KOPT-K1 (cell line): ENCODE measurements at regions not wholly inside any gene's neighbourhood (a gene's known extent, or its start where the extent isn't known, plus 50 kb on each side); places are given as distances from the start of the nearest gene placed in this dataset.

ENCODE experiments used
- H3K27ac ChIP-seq: fragments of 200-600 bp; sonication (generic); 2 replicates; pipeline ENCODE4 v1.5.1; 2016; ENCODE audit warnings: antibody characterized with exemption, mild to moderate bottlenecking, low read depth, low read length; ENCODE audit not compliant: poor library complexity, severe bottlenecking
- H3K36me3 ChIP-seq: fragments of 200-600 bp; sonication (generic); 2 replicates; pipeline ENCODE4 v1.5.1; 2017; ENCODE audit warnings: antibody characterized with exemption, mild to moderate bottlenecking, low read length, moderate library complexity; ENCODE audit not compliant: insufficient read depth
- H3K9me3 ChIP-seq: fragments of 200-600 bp; sonication (generic); 2 replicates; pipeline ENCODE4 v1.5.1; 2017; ENCODE audit warnings: antibody characterized with exemption, low read length, mild to moderate bottlenecking; ENCODE audit not compliant: insufficient read depth, poor library complexity, severe bottlenecking

DNA sequence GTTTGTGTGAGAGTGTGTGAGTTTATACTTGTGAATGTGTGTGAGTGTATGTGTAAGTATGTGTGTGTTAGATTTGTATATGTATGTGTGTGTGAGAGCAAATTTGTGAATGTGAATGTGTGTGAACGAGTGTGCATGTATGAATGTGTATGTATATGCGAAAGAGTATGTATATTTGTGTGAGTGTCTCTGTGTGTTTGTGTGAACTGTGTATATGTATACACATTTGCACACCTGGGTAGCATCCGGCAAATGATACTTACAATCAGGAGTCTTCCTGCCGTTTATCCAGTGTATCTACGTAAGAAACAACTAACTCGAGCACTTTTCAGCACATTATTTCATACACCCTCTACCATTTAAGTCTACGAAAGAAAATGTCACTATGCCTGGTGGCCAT lies 487.4 kb downstream of the TNS3 start:
- Histone ChIP-seq H3K36me3 (no peaks in the 10 kb centered on the region), H3K27ac (no peak overlapping the region), H3K9me3 (no peaks in the 10 kb centered on the region)

DNA sequence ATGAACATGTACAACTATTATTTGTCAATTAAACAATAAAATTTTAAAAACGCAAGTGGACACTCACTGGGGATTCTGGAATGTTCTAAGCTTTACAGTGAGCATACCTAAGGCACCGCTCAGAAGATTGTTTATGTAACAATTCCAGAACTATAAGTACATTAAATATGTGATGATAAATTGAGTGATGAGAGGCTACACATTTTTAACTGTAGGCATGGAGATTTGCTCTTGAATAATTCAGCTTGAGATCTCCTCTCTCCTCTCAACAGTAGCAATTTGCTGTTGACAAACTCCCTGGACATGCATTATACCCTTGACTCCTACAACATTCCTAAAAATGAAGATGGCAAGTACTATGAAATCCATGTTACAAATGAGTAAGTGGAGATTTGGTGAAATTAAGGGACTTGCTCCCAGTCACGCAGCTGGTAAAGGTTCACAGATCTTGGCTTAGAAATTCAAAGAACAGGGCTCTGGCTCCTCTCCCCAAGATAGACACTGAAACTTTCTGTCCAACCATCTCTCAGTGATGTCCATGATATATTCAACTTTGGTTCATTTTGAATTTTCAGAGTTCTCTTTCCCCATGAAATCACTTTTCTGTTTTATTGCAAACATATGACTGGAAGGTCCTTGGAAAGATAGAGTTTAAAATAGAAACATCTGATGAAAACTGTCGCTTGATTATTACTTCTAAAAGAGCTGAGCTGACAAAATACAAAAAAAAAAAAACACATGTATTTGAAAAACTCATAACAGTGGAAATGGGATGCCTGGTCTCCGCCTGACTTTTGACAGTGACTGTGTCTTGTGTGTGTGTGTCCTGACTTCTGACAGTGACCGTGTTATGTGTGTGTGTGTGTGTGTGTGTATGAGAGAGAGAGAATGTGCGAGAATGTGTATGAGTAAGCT lies 488.3 kb downstream of the TNS3 start:
- no peak overlapping the region for H3K27ac ChIP-seq
- no peaks in the 10 kb centered on the region for H3K9me3 ChIP-seq
- no peaks in the 10 kb centered on the region for H3K36me3 ChIP-seq

DNA sequence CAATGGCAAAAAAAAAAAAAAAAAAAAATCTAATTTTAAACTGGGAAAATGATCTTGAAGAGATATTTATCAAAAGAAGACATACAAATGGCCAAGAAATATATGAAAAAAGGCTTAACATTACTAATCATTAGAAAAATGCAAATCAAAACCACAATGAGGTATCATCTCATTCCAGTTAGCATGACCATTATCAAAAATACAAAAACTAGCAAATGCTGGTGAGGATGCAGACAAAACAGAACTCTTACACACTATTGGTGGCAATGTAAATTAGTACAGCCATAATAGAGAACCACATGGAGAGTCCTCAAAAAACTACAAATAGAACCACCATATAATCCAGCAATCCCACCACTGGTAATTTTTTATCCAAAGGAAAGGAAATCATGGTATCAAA lies 489.6 kb downstream of the TNS3 start:
- H3K27ac ChIP-seq = no peak overlapping the region
- H3K36me3 ChIP-seq = no peaks in the 10 kb centered on the region
- no peaks in the 10 kb centered on the region for H3K9me3 ChIP-seq

DNA sequence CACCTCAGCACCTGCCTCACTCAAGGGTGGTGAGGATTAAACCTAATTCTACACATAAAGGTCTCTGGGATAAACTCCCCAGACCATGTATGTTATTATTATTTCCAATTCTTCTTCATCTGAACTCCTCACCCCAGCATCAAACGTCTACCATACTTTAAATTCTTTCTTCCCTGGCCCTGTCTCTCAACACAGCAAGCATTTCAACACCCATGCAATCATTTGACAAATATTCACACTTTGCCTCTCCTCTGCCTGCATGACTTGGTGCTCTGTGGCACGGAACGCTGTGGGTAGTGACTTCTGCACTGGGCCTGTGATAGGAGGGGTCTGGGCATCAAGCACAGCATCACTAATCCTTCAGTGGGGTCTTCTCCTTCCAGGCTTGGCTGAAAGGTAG lies 490.8 kb downstream of the TNS3 start:
- H3K9me3 ChIP-seq = no peaks in the 10 kb centered on the region
- H3K27ac ChIP-seq = no peak overlapping the region
- no peaks in the 10 kb centered on the region for H3K36me3 ChIP-seq

DNA sequence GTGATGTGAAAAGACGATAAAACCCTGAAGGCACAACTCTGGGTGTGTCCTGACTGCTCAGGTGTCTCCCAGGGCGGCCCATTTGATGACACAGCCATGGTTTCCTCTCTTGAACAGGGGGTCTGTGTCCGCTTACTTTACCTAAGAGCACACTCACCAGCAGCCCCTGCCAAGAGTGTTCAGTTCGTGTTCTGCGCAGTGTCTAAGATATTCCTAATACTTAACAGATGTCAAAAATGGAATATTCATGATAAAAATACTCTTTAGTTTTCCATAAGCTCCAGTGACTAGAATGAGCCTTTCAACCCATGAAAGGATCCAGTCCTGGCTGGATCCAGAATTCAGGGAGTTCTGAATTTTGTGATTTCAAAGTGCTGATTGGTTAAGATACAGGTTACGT lies 492.4 kb downstream of the TNS3 start:
- no peaks in the 10 kb centered on the region for H3K9me3 ChIP-seq
- H3K36me3 ChIP-seq = no peaks in the 10 kb centered on the region
- no peak overlapping the region for H3K27ac ChIP-seq

DNA sequence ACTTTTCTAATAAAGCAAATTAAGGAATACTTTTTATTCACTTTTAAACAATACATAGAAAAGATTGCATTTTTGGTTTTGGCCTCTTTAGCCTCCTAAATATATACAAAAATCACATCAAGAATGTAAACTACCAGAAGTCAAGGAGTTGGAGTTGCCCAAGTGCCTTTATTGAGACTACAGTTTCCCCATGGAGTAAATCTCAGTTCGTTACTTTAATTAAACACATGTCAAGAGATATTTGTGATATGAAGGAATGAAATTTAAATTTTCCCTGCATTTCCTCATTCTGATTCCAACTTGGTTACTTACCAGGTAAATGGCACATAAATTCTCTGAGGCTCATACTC lies 492.9 kb downstream of the TNS3 start:
- Histone ChIP-seq H3K27ac (no peak overlapping the region), H3K36me3 (no peaks in the 10 kb centered on the region), H3K9me3 (no peaks in the 10 kb centered on the region)

DNA sequence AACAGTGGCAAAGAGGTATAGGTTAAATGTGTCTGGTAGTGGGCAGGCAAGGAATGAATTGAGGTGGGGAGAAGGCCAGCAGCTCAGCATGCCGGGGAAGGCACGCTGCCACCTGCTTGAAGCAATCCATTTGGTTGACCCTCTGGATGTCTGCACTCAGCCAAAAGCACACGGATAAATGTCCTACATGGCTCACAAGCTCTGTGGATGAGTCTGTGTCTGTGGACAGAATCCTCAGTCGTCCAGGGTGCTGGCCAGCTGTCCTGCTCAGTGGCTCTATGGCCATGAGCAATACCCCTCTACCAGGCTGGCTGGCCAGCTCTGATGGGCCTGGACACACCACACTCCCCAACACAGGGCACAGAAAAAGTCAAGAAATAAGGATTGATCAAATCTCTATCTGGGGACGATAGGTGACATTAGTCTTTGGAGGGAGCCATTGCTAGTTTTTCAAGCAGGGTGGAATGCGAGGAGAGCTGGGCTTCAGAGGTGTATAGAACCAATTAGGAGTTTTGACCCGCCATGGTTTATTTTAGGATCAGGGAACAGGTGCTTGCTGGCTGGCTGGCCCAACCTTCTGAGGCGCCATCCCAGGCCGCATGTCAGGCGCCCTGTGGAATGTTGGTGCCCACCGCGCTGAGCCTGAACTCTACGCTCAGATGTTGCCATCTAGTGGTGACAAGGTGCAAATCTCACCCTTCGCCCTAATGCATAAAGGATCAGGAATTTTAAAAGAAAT lies 493.4 kb downstream of the TNS3 start:
- Histone ChIP-seq H3K27ac (no peak overlapping the region), H3K36me3 (no peaks in the 10 kb centered on the region), H3K9me3 (no peaks in the 10 kb centered on the region)

DNA sequence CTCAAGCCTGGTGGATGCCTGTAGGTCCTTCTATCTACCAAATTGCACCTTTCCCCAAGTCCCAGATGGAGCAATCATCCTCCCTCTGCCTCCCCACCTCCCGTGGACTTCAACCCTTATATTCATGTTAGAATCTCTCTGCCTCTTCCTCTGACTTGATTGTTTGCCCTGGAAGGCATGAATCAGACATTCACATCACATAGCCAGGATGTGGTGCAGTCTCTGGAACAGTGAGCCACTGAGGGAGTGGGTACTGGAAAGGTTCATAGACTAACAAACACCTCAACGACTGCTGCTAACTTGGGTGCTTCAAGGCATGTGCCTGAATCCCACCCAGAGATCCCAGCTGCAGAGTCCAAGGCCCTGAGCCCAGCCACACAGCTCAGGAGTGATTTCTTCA lies 494.0 kb downstream of the TNS3 start:
- Histone ChIP-seq H3K27ac (no peak overlapping the region), H3K9me3 (no peaks in the 10 kb centered on the region)

DNA sequence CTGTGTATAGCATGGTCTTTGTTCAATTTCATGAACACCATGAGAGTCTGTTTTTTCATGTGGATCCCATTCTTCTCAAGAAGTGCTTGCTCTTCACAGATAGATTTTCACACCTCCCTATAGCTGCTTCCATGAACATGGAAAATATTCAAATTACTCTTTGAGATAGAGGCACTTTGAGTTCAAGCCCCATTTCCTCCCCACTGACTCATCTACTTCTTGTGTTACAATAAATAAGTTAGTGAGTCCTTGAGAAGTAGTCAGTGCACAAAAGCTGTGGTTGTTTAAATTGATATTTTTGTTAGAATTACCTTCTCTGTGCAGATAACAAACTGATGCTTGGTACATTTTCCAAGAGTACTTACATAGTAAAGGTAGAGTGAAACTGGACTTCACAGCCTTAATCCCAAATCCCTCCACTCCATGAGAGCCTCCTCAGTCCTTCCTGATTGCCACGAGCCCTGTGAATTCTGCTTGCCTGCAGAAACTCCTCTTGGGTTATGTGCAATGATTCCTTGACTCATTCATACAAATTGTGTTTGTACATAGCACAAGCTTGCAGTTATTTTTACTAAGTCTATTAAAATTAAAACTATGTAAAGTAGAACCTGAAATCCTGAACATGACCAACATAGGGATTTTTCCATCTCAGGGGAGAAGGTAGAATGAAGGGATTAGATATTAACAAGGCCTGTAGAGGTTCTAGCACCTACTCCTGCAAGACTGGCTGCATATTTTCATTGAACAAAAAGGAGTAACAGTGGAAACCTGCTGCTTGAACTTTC lies 496.2 kb downstream of the TNS3 start:
- H3K9me3 ChIP-seq = no peaks in the 10 kb centered on the region
- no peaks in the 10 kb centered on the region for H3K36me3 ChIP-seq
- H3K27ac ChIP-seq = no peak overlapping the region

More for the DNA sequence above, 494.0 kb downstream of the TNS3 start:
- H3K36me3 ChIP-seq = no peaks in the 10 kb centered on the region

DNA sequence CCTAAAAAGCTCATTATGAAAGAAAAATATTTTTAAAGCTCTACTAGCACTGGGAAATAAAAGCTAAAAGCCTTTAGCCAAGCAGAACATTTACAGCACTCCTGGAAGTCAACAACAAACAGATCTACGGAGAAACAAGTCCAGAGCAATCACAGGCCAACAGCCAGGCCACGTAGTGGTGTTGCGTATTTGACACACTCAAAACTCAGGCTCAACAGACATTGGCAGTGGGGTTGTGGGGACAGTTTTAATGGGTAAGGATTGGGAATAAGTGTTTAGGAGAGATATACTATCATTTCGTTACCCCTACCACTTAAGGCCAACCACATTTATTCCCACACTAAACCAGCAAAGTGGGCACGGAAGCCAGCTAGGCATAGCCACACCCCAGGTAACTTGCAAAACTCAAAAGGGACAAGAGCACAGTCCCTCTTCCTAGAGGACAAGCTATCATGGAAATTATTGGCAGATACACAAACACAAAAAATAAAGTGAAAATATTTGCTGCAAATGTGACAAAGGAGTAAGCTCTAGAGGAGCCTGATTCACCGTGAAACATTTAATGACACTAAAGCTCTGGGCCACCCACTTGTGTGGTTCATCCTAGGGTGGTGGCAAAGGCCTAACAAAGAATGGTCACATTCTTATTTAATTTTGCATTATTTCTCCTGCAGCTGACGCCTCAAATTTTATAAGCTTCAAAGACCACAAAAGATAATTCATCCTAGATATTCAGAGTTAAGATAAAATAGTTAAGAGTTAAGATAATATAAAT lies 498.2 kb downstream of the TNS3 start:
- H3K27ac ChIP-seq = no peak overlapping the region
- no peaks in the 10 kb centered on the region for H3K36me3 ChIP-seq
- H3K9me3 ChIP-seq = no peaks in the 10 kb centered on the region

DNA sequence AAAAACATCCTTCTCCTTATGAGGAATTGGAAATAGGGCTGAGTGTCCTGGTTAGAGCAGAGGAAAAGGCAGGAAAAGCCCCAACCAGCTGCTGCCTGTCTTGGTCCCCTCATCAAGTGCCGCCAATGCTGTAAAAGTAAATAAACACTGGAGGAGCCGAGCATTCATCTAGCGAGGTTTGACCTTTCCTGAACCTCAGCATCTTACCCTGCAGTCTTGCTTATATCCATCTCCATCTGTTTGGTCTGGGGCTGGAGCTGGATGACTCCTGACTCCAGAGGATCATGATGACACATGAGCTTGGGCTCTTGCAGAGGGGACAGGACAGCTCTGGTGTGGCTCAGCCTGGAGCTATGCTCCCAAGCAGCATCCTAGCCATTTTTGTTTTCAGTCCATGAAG lies 501.1 kb downstream of the TNS3 start:
- H3K9me3 ChIP-seq = no peaks in the 10 kb centered on the region
- no peak overlapping the region for H3K27ac ChIP-seq
- no peaks in the 10 kb centered on the region for H3K36me3 ChIP-seq

DNA sequence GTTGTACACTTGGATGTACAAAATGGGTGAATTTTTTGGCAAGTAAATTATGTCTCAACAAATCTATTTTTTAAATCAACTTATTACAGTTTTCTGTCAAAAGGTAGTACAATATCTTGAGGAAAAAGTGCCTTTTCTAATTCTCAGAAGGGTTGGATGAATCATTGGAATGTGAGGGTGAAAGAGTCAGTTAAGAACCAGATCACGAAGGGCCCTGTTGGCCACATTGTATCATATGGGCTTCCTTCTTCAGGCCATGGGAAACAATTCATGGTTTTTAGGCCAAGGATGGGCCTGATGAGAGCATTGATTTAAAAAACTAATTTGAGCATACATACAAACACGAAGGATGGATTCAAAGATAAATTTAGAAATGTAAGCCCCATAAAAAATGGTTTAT lies 503.7 kb downstream of the TNS3 start:
- H3K9me3 ChIP-seq = no peaks in the 10 kb centered on the region
- H3K27ac ChIP-seq = no peak overlapping the region
- H3K36me3 ChIP-seq = no peaks in the 10 kb centered on the region

DNA sequence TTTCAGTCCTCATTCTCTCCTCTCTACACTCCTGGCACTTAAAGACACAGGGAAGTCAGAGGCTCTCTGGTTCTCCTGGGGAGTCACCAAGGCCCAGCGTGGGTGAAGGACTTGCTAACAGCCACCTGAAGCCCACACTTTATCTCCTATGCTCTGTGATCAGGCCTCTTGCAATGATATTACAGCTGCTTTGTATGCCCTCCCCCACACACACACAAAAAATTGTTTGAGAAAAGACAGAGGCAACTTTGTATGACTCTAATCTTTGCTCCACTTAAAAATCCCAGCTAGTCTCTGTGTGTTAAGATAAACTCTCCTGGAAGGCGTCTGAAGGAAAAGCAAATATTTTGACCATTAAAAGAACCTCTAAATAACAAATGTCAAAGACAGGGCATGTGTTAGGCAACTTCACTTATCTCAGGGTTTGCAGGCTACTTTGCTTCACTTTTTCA lies 507.2 kb downstream of the TNS3 start:
- no peaks in the 10 kb centered on the region for H3K36me3 ChIP-seq
- no peak overlapping the region for H3K27ac ChIP-seq
- H3K9me3 ChIP-seq = no peaks in the 10 kb centered on the region

DNA sequence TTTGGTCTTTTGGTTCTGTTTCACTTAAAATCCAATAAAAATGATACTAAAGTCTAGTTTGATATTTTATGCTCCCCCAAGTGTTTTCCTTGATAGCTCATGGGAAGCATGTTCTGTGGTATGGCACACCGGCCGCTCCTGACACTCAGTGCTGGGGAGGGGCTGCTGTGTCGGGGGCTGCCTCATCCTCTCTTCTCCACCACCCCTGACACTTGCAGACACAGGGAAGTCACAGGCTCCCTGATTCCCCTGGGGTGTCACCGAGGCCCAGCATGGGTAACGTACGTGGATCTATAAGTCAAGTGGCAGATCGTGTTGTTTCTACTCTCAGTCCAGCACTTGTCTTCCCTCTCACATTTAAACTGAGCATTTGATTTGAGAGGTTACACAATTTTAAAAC lies 508.6 kb downstream of the TNS3 start:
- Histone ChIP-seq H3K9me3 (no peaks in the 10 kb centered on the region), H3K27ac (no peak overlapping the region)

More for the DNA sequence above, 508.6 kb downstream of the TNS3 start:
- H3K36me3 ChIP-seq = no peaks in the 10 kb centered on the region
